ENCODE measurements at regions not wholly inside any gene's neighbourhood (a gene's known extent, or its start where the extent isn't known, plus 50 kb on each side); places are given as distances from the start of the nearest gene placed in this dataset.

GRCh38 chr5:68659881-68660280 lies 433.9 kb upstream of the SLC30A5 start:
- Mint-ChIP-seq H3K27me3 (ENCODE audit: insufficient read depth, low read depth, poor library complexity) (peaks cover 6% of the 10 kb centered on the region), H3K27ac (no peak overlapping the region)

GRCh38 chr5:68661237-68661636 lies 432.6 kb upstream of the SLC30A5 start:
- Histone ChIP-seq H2AFZ (peak overlapping the region; percentile 76), H3K4me3 (no peak overlapping the region), H3K4me2 (no peak overlapping the region), H3K27me3 (ENCODE audit: insufficient read depth) (no peaks in the 10 kb centered on the region), H3K4me1 (ENCODE audit: insufficient read depth) (no peaks in the 10 kb centered on the region), H3K79me2 (replicated peaks; ENCODE audit: insufficient read depth) (no peaks in the 10 kb centered on the region), H3F3A (replicated peaks; ENCODE audit: low read depth) (no peaks in the 10 kb centered on the region), H3K36me3 (ENCODE audit: insufficient read depth) (no peaks in the 10 kb centered on the region), H4K20me1 (replicated peaks; ENCODE audit: insufficient read depth) (no peaks in the 10 kb centered on the region), H3K27ac (ENCODE audit: low read depth) (no peak overlapping the region), H3K9me2 (ENCODE audit: insufficient read depth) (peaks cover 8% of the 10 kb centered on the region)
- peak; percentile 69 for DNase-seq (ENCODE audit: low spot score)
- Mint-ChIP-seq H3K27ac (no peak overlapping the region), H3K27me3 (ENCODE audit: insufficient read depth, low read depth, poor library complexity) (peaks cover 6% of the 10 kb centered on the region), H3K4me1 (peaks cover 3% of the 10 kb centered on the region), H3K9me3 (peaks cover 5% of the 10 kb centered on the region; the same call in 2 of the 3 replicates), H3K4me3 (no peak overlapping the region), H3K36me3 (ENCODE audit: low read depth) (peaks cover 6% of the 10 kb centered on the region; the same call in 2 of the 3 replicates)
- TF ChIP-seq CTCF (conservative IDR thresholded peaks at IDR 0.05; ENCODE audit: low read depth in 2 of 2): peak; percentile 72 to 74
- no peak for TF ChIP-seq ZNF114 (CRISPR knock-in tag; IDR thresholded peaks at IDR 0.05)
- ATAC-seq: peak; percentile 95

More at GRCh38 chr5:68659881-68660280, 433.9 kb upstream of the SLC30A5 start:
- TF ChIP-seq REST (IDR thresholded peaks at IDR 0.05; ENCODE audit: unreplicated experiment): no peak
- no peak for TF ChIP-seq ETS1 (IDR thresholded peaks at IDR 0.05)
- no peak for TF ChIP-seq ZNF331 (CRISPR knock-in tag; IDR thresholded peaks at IDR 0.05; ENCODE audit: low read depth)
- ATAC-seq: no peak
- Histone ChIP-seq H3K27ac (ENCODE audit: low read depth) (no peak overlapping the region), H3K27me3 (ENCODE audit: insufficient read depth) (no peaks in the 10 kb centered on the region), H3K79me2 (replicated peaks; ENCODE audit: insufficient read depth) (no peaks in the 10 kb centered on the region), H3K4me1 (ENCODE audit: insufficient read depth) (no peaks in the 10 kb centered on the region), H4K20me1 (replicated peaks; ENCODE audit: insufficient read depth) (no peaks in the 10 kb centered on the region), H3K4me2 (no peak overlapping the region), H3F3A (replicated peaks; ENCODE audit: low read depth) (no peaks in the 10 kb centered on the region), H3K4me3 (no peak overlapping the region), H3K9me2 (ENCODE audit: insufficient read depth) (peaks cover 11% of the 10 kb centered on the region), H3K36me3 (ENCODE audit: insufficient read depth) (no peaks in the 10 kb centered on the region), H2AFZ (no peak overlapping the region)
- Mint-ChIP-seq H3K4me1 (peaks cover 3% of the 10 kb centered on the region), H3K4me3 (no peak overlapping the region), H3K9me3 (peaks cover 5% of the 10 kb centered on the region; the same call in 1 of the 3 replicates), H3K36me3 (ENCODE audit: low read depth) (peaks cover 7% of the 10 kb centered on the region; the same call in 2 of the 3 replicates)
- DNase-seq (ENCODE audit: low spot score): no peak

Measured in GM23338 (cell line).